Vagina (tissue), 2 donors: ENCODE measurements at regions not wholly inside any gene's neighbourhood (a gene's known extent, or its start where the extent isn't known, plus 50 kb on each side); places are given as distances from the start of the nearest gene placed in this dataset.

Source experiments
- CTCF ChIP-seq, 3 experiments: fragments of 450-650 bp in 2 of 3; fragments of 200-600 bp in 1 of 3; sonication (generic) in 1 of 3; IDR thresholded peaks; one replicate each; pipeline ENCODE4 v1.5.1; 2017 to 2019; ENCODE audit warnings: antibody characterized with exemption in 3 of 3, mild to moderate bottlenecking in 2 of 3, moderate library complexity in 2 of 3
- POLR2A ChIP-seq, 2 donors: fragments of 450-650 bp; IDR thresholded peaks; one replicate each; pipeline ENCODE4 v1.6.1; 2017; ENCODE audit warnings: antibody characterized with exemption in 2 of 2, mild to moderate bottlenecking in 2 of 2, moderate library complexity in 2 of 2
- POLR2AphosphoS5 ChIP-seq, 2 donors: sonication (generic); formaldehyde crosslinking; IDR thresholded peaks; one replicate each; pipeline ENCODE4 v1.9.0; 2017; ENCODE audit warnings: antibody characterized with exemption in 2 of 2, mild to moderate bottlenecking in 2 of 2, low read depth in 1 of 2; ENCODE audit not compliant: insufficient read depth in 1 of 2

GRCh38 chr1:55610203-55610602 is 395.0 kb upstream of the USP24 start:
- TF ChIP-seq CTCF (IDR thresholded peaks at IDR 0.05) (no peak), POLR2A (IDR thresholded peaks at IDR 0.05) (no peak), POLR2AphosphoS5 (IDR thresholded peaks at IDR 0.05; ENCODE audit: insufficient read depth in 1 of 2, low read depth in 1 of 2) (no peak)
